Natural killer cell treated with Interleukin-12 subunit alpha and Interleukin-12 subunit beta and Interleukin-15 and Interleukin-18, amount 100 ng/mL, for 72 hours (primary cell): ENCODE measurements at regions not wholly inside any gene's neighbourhood (a gene's known extent, or its start where the extent isn't known, plus 50 kb on each side); places are given as distances from the start of the nearest gene placed in this dataset.

ENCODE experiments used
- ATAC-seq, 2 donors: fragments of 150-1000 bp; cut with Tn5 transposase in 1 of 2; sonication (Bioruptor Pico), chemical (Tn5 transposase) in 1 of 2; 2 replicates each; pipeline ENCODE4 v1.10.0; 2021
- DNase-seq: peaks from one replicate; pipeline ENCODE4 v3.0.0; 2022; ENCODE audit warnings: low spot score
- H3K27ac Mint-ChIP-seq, 2 donors: 1 replicate in 1 of 2; 2 replicates in 1 of 2; pipeline ENCODE4 v1.8.0; 2022; ENCODE audit warnings: mixed read lengths in 2 of 2, mild to moderate bottlenecking in 1 of 2, moderate library complexity in 1 of 2
- H3K27me3 Mint-ChIP-seq, 2 donors: 1 replicate in 1 of 2; 2 replicates in 1 of 2; pipeline ENCODE4 v1.8.0; 2022; ENCODE audit warnings: mixed read lengths in 2 of 2
- H3K36me3 Mint-ChIP-seq: one replicate; pipeline ENCODE4 v1.8.0; 2022; ENCODE audit warnings: mixed read lengths
- H3K4me1 Mint-ChIP-seq, 2 donors: 1 replicate in 1 of 2; 2 replicates in 1 of 2; pipeline ENCODE4 v1.8.0; 2022; ENCODE audit warnings: low read depth in 2 of 2, mixed read lengths in 2 of 2, mild to moderate bottlenecking in 1 of 2
- H3K4me3 Mint-ChIP-seq: one replicate; pipeline ENCODE4 v1.8.0; 2022; ENCODE audit warnings: mixed read lengths
- H3K9me3 Mint-ChIP-seq: 2 replicates; pipeline ENCODE4 v1.8.0; 2022; ENCODE audit warnings: mixed read lengths

DNA sequence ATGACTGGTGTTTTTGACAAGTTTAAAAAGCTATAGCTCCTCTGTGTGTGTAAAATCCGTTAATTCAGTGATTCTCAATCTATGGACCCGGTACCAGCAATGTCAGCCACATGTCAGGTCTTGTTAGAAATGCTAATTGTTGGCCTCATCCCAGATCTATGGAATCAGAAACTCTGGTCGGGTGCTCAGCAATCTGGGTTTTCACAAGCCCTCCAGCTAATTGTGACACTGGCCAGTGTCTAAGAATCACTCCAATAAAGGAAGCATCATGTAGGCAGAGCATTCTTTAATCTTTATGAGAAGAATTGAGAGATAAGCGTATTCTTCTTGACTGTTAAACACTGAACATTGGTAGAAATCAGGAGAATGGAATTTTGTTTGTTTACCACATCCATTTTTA is 1498.2 kb upstream of the TENM3 start:
- no peak overlapping the region for H3K4me3 Mint-ChIP-seq
- no peak overlapping the region for H3K27ac Mint-ChIP-seq
- ATAC-seq (no peak), DNase-seq (no peak)
- H3K4me1 Mint-ChIP-seq, result no peaks in the 10 kb centered on the region
- H3K36me3 Mint-ChIP-seq, result no peaks in the 10 kb centered on the region
- H3K9me3 Mint-ChIP-seq, result peaks cover 5% of the 10 kb centered on the region
- H3K27me3 Mint-ChIP-seq, result no peaks in the 10 kb centered on the region

DNA sequence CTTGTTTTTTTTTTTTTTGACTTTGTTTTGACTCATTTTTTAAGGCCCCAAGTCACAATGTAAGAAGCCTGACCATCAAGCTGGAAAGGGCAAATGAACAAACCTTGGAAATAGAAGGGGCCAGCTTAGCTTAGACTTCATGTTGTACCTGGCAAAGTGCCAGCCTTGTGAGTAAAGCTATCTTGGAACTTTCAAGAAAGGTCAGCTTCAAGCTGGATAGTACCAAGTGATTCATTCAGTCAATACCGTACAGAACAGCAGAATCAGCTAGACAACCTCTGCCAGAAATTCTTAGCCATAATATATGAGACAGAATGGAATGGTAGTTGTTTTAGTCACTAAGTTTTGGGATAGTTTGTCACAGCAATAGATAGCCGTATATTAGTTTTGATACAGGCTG is 1492.2 kb upstream of the TENM3 start:
- no peaks in the 10 kb centered on the region for H3K27me3 Mint-ChIP-seq
- DNase-seq, result no peak
- peaks cover 10% of the 10 kb centered on the region for H3K9me3 Mint-ChIP-seq
- no peaks in the 10 kb centered on the region for H3K4me1 Mint-ChIP-seq
- no peak overlapping the region for H3K4me3 Mint-ChIP-seq
- no peaks in the 10 kb centered on the region for H3K36me3 Mint-ChIP-seq
- no peak for ATAC-seq
- no peak overlapping the region for H3K27ac Mint-ChIP-seq

- Mint-ChIP-seq H3K27ac (no peak overlapping the region), H3K27me3 (no peaks in the 10 kb centered on the region), H3K9me3 (peaks cover 5% of the 10 kb centered on the region), H3K4me1 (no peaks in the 10 kb centered on the region), H3K36me3 (no peaks in the 10 kb centered on the region), H3K4me3 (no peak overlapping the region)
- ATAC-seq, result no peak
- DNase-seq, result no peak
Measured at GRCh38 chr4:180757927-180758326, 1485.3 kb upstream of the TENM3 start.

- no peak overlapping the region for H3K4me3 Mint-ChIP-seq
- DNase-seq, result no peak
- H3K27me3 Mint-ChIP-seq, result no peaks in the 10 kb centered on the region
- no peak for ATAC-seq
- peaks cover 15% of the 10 kb centered on the region for H3K9me3 Mint-ChIP-seq
- no peaks in the 10 kb centered on the region for H3K36me3 Mint-ChIP-seq
- H3K4me1 Mint-ChIP-seq, result no peaks in the 10 kb centered on the region
- H3K27ac Mint-ChIP-seq, result no peak overlapping the region
Measured at GRCh38 chr4:180766045-180766444, 1477.2 kb upstream of the TENM3 start.

- Mint-ChIP-seq H3K4me1 (no peaks in the 10 kb centered on the region), H3K36me3 (no peaks in the 10 kb centered on the region), H3K27ac (no peak overlapping the region), H3K9me3 (peaks cover 19% of the 10 kb centered on the region), H3K27me3 (no peaks in the 10 kb centered on the region), H3K4me3 (no peak overlapping the region)
- ATAC-seq (no peak), DNase-seq (no peak)
Measured at GRCh38 chr4:180766944-180767729, 1476.1 kb upstream of the TENM3 start.

DNA sequence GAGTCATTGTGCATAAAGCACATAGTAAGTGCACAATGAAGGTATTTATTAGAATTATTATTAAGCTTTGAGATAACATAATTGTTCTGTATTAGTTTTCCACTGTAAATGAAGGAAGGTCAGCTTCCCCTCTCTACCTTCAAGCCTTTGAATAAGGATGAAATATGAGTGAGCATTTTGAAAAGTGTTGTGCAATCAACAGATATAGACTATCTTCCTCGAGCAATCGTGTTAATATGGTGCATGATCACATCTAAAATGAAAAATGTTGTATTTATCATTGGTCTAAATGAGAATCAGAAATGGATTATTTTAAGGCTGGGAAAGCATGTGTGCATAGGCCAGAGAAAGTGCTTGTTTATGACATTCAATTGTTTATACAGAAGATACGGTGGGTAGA is 1474.6 kb upstream of the TENM3 start:
- Mint-ChIP-seq H3K4me1 (no peaks in the 10 kb centered on the region), H3K9me3 (peaks cover 23% of the 10 kb centered on the region), H3K36me3 (no peaks in the 10 kb centered on the region), H3K27ac (no peak overlapping the region), H3K4me3 (no peak overlapping the region), H3K27me3 (no peaks in the 10 kb centered on the region)
- ATAC-seq, result no peak
- no peak for DNase-seq

- peaks cover 23% of the 10 kb centered on the region for H3K9me3 Mint-ChIP-seq
- no peaks in the 10 kb centered on the region for H3K4me1 Mint-ChIP-seq
- H3K4me3 Mint-ChIP-seq, result no peak overlapping the region
- no peak overlapping the region for H3K27ac Mint-ChIP-seq
- H3K36me3 Mint-ChIP-seq, result no peaks in the 10 kb centered on the region
- no peaks in the 10 kb centered on the region for H3K27me3 Mint-ChIP-seq
- ATAC-seq (no peak), DNase-seq (no peak)
Measured at GRCh38 chr4:180769791-180770190, 1473.4 kb upstream of the TENM3 start.

GRCh38 chr4:180770265-180770664 is 1472.9 kb upstream of the TENM3 start:
- Mint-ChIP-seq H3K4me3 (no peak overlapping the region), H3K9me3 (peaks cover 23% of the 10 kb centered on the region), H3K36me3 (no peaks in the 10 kb centered on the region), H3K4me1 (no peaks in the 10 kb centered on the region), H3K27me3 (no peaks in the 10 kb centered on the region), H3K27ac (no peak overlapping the region)
- no peak for DNase-seq
- no peak for ATAC-seq

GRCh38 chr4:180784940-180785339 is 1458.3 kb upstream of the TENM3 start:
- no peak overlapping the region for H3K27ac Mint-ChIP-seq
- ATAC-seq (no peak), DNase-seq (no peak)
- H3K4me3 Mint-ChIP-seq, result no peak overlapping the region
- peaks cover 15% of the 10 kb centered on the region for H3K9me3 Mint-ChIP-seq
- H3K36me3 Mint-ChIP-seq, result peaks cover 8% of the 10 kb centered on the region
- H3K27me3 Mint-ChIP-seq, result no peaks in the 10 kb centered on the region
- H3K4me1 Mint-ChIP-seq, result no peaks in the 10 kb centered on the region

- Mint-ChIP-seq H3K9me3 (peaks cover 11% of the 10 kb centered on the region), H3K4me3 (no peak overlapping the region), H3K27me3 (no peaks in the 10 kb centered on the region), H3K27ac (no peak overlapping the region), H3K36me3 (peaks cover 4% of the 10 kb centered on the region), H3K4me1 (no peaks in the 10 kb centered on the region)
- DNase-seq, result no peak
- no peak for ATAC-seq
Measured at GRCh38 chr4:180788729-180789128, 1454.5 kb upstream of the TENM3 start.

- peaks cover 4% of the 10 kb centered on the region for H3K36me3 Mint-ChIP-seq
- no peaks in the 10 kb centered on the region for H3K4me1 Mint-ChIP-seq
- peaks cover 15% of the 10 kb centered on the region for H3K9me3 Mint-ChIP-seq
- no peak for ATAC-seq
- no peaks in the 10 kb centered on the region for H3K27me3 Mint-ChIP-seq
- H3K4me3 Mint-ChIP-seq, result no peak overlapping the region
- H3K27ac Mint-ChIP-seq, result no peak overlapping the region
- DNase-seq, result no peak
Measured at GRCh38 chr4:180789929-180790328, 1453.3 kb upstream of the TENM3 start.

GRCh38 chr4:180790471-180790870 is 1452.7 kb upstream of the TENM3 start:
- peaks cover 4% of the 10 kb centered on the region for H3K36me3 Mint-ChIP-seq
- H3K27ac Mint-ChIP-seq, result no peak overlapping the region
- ATAC-seq (no peak), DNase-seq (no peak)
- no peak overlapping the region for H3K4me3 Mint-ChIP-seq
- peaks cover 15% of the 10 kb centered on the region for H3K9me3 Mint-ChIP-seq
- H3K4me1 Mint-ChIP-seq, result no peaks in the 10 kb centered on the region
- no peaks in the 10 kb centered on the region for H3K27me3 Mint-ChIP-seq

GRCh38 chr4:180792541-180792940 is 1450.7 kb upstream of the TENM3 start:
- peaks cover 17% of the 10 kb centered on the region for H3K9me3 Mint-ChIP-seq

GRCh38 chr4:180794333-180794732 is 1448.9 kb upstream of the TENM3 start:
- no peak for DNase-seq
- H3K9me3 Mint-ChIP-seq, result peaks cover 7% of the 10 kb centered on the region
- no peaks in the 10 kb centered on the region for H3K27me3 Mint-ChIP-seq
- no peak overlapping the region for H3K4me3 Mint-ChIP-seq
- no peaks in the 10 kb centered on the region for H3K36me3 Mint-ChIP-seq
- ATAC-seq, result no peak
- H3K27ac Mint-ChIP-seq, result no peak overlapping the region
- H3K4me1 Mint-ChIP-seq, result no peaks in the 10 kb centered on the region

More at GRCh38 chr4:180792541-180792940, 1450.7 kb upstream of the TENM3 start:
- peaks cover 4% of the 10 kb centered on the region for H3K36me3 Mint-ChIP-seq
- no peaks in the 10 kb centered on the region for H3K27me3 Mint-ChIP-seq
- DNase-seq (no peak), ATAC-seq (no peak)
- H3K4me3 Mint-ChIP-seq, result no peak overlapping the region
- H3K27ac Mint-ChIP-seq, result no peak overlapping the region
- no peaks in the 10 kb centered on the region for H3K4me1 Mint-ChIP-seq

- H3K4me3 Mint-ChIP-seq, result no peak overlapping the region
Measured at GRCh38 chr4:180798036-180798577, 1445.1 kb upstream of the TENM3 start.

More at GRCh38 chr4:180798036-180798577, 1445.1 kb upstream of the TENM3 start:
- no peak for ATAC-seq
- Mint-ChIP-seq H3K36me3 (no peaks in the 10 kb centered on the region), H3K4me1 (no peaks in the 10 kb centered on the region), H3K27me3 (no peaks in the 10 kb centered on the region), H3K9me3 (peaks cover 13% of the 10 kb centered on the region), H3K27ac (no peak overlapping the region)
- DNase-seq, result no peak
